HG03439 (cell line): ENCODE measurements at regions not wholly inside any gene's neighbourhood (a gene's known extent, or its start where the extent isn't known, plus 50 kb on each side); places are given as distances from the start of the nearest gene placed in this dataset.

Experiments
- ATAC-seq: cut with Tn5 transposase; IDR thresholded peaks from one replicate; pipeline ENCODE4 v1.9.1; 2021; ENCODE audit warnings: mild to moderate bottlenecking, moderate library complexity; ENCODE audit not compliant: unreplicated experiment

DNA sequence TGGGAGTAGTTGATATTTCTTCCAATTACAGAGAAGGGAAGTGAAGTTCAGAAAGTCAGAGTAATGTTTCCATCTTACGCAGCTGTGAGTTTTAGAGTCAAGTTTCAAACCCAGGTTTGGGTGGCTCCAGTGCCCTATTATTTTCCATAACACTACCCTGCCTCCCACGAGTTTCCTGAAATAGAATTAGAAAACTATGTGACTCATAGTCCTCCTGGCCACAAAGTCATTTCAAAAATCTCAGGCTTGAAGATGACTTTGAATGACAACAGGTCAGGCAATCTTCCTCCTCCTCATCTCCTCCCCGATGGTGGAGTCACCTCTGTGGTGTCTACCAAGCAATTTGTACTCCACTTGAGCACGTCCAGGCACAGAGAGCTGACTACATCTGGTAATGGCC lies 212.3 kb upstream of the TRIB2 start:
- peak; percentile 47 for ATAC-seq

GRCh38 chr2:12506846-12507245 lies 209.9 kb upstream of the TRIB2 start:
- ATAC-seq = no peak

DNA sequence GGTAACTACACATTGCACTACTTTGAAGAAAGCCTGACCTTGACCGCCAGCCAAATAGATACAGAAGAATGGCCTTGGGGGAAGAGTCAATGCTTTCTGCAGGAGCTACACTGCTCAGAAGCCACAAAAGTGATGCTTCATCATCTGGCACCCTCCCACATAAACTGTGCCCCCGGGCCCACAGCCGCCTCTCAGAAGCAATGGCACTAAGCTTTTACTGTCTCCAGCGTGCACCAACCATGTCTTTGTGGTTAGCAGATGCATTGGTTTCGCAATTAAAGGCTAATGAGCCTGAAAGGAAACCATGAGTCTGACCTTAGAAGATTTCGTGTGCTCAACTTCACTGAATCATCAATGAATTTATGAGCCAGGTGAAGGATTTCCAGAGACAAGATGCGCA lies 209.4 kb upstream of the TRIB2 start:
- peak; percentile 82 for ATAC-seq

DNA sequence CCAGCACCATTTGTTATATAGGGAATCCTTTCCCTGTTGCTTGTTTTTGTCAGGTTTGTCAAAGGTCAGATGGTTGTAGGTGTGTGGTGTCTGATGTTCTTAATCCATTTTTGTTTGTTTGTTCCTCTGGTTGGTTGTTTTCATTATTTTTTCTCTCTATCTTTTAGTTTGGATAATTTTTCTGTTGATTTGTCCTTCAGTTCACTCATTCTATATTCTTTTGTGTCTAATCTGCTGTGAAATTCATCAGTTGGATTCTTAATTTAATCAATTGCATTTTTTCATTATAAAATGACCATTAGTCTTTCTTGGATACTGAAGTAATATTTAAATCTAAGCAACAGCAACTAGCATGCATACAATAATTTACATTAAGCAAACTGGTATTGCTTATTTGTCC lies 206.7 kb upstream of the TRIB2 start:
- no peak for ATAC-seq

DNA sequence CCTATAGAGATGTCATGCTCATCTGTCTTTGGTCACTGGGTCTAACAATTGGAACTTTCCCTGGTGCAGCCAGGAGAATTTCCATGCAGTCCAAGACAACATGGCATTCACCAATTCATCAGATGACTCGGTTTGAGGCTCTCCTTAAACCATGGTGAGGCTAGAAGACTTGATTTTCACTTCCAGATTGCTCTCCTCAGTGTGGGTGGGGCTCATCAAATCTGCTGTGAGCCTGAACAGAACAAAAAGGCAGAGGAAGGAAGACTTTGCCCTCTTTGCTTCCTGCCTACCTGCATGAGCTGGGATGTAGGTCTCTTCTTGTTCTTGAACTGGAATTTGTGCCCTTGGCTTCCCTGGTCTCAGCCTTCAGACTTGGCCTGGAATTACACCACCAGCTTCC lies 203.4 kb upstream of the TRIB2 start:
- no peak for ATAC-seq

- ATAC-seq = no peak
These were observed 202.6 kb upstream of the TRIB2 start for GRCh38 chr2:12514168-12514567.

GRCh38 chr2:12514631-12515437 lies 201.9 kb upstream of the TRIB2 start:
- ATAC-seq = no peak

DNA sequence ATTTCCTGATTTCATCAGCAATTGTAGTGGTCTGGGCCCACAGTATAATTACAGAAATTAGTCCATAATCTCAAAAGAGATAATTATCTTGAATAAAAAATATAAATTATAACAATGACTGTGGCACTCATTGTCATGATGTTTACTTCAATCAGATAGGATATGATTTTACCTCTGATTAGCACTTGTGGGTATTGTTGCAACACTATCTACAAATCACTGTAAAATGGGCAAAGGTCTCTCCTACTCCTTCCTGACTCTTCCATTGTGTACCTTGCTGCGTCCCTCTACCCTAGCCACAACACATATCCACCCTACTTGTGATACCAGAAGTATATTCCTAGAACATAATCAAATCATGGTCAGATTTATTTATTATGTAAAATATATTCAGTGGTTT lies 200.9 kb upstream of the TRIB2 start:
- ATAC-seq = no peak

DNA sequence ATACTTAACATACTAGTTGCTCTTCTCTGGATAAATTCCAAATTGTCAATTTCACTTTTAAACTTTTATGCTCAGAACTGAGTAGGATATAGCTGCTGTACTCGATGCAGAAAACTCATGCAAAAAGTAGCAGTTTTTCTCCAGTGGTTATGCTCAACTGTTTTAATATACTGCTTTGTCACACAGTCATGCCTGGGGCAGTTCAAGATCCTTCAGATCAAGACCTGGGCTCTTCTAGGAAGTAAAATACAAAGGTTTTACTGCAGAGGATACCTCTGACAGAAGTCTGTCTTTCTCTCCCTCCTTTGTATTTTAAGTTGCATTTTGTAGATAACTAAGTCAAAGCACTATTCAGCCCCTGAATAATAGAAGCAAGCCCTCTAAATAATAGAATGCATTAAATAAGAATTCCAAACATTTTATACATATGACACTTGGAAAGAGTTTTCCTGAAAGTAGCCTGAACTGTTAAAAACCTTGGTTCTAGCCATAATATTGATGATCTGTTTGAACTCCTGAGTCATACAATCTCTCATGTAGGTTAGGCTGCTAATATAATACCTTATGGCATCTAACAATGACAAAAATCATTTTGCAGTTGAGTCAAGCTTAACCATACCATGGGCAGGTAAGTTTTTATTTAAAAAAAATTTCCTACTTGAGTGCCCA lies 183.3 kb upstream of the TRIB2 start:
- no peak for ATAC-seq

DNA sequence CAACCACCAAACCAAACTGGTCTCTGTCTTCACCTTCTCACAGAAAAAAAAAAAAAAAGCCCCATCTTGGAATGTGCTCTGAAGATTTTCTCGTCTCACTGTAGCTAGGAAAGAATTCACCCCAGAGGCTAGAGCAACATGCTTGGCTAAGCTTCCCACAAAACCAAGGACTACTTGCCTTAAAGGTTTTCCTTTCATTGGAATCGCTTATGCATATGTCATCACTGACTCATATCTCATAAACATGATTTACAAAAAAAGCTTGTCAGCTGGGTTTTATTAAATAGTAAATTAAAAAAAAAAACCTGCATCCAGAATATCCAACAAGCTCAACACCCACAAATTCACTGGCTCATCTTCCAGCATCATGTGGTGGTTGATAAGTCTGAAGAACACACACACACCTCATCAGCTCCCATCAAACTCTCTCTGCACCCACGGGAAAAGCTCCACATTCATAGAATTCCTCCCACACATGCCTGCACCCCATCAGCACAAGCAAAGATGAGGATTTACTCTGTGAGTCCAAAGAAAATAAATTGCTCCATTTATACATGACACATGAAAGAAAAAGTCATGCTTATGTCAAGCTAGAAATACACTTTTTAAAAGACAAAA lies 182.0 kb upstream of the TRIB2 start:
- ATAC-seq = no peak

- no peak for ATAC-seq
These were observed 179.8 kb upstream of the TRIB2 start for GRCh38 chr2:12536976-12537375.

DNA sequence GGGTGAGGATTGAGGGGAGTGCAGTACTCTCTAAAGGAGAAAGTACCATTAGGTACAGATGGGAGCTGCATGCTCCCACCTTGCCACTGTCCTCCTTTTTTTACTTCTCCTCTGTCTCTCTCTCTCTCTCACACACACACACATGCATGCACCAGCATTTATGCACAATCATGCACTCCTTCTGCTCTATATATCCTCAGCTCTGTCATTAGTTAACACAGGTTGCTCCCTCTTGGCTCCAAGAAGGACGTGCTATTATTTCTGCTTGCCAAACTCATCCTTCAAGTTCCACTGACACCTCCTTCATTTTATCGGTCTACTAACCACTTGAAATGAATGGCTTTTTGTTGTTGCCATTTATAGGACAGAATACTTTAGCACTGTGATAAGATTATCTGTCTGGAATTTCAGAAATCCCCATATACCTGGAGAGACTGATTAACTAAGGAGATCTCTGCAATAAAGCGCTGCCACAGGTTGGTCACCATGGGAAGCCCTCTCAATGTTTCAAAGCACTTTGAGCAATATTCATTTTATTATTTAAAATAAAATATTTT lies 178.5 kb upstream of the TRIB2 start:
- no peak for ATAC-seq

DNA sequence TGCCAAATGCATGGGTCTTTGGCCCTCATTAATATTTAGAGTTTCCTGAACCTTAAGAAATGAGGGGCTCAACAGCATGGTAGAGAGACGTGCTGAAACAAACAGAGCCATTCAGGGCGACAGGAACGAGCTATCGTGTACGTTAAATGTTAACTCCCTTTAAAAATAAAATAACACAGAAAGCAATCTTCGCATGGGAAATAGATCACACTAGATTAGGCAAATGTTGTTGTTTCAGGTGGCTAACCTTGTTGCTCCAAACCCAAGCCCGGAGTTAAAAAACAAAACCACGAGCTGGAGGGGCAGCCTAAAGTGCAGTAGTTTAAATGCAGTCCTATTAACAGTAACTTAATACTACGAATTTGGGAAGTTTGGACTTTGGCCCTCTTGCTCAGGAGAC lies 177.4 kb upstream of the TRIB2 start:
- ATAC-seq = no peak

GRCh38 chr2:12539776-12540562 lies 176.8 kb upstream of the TRIB2 start:
- ATAC-seq = no peak

- ATAC-seq = no peak
These were observed 173.4 kb upstream of the TRIB2 start for GRCh38 chr2:12543076-12543977.

GRCh38 chr2:12543978-12544558 lies 172.7 kb upstream of the TRIB2 start:
- peak; percentile 81 for ATAC-seq

DNA sequence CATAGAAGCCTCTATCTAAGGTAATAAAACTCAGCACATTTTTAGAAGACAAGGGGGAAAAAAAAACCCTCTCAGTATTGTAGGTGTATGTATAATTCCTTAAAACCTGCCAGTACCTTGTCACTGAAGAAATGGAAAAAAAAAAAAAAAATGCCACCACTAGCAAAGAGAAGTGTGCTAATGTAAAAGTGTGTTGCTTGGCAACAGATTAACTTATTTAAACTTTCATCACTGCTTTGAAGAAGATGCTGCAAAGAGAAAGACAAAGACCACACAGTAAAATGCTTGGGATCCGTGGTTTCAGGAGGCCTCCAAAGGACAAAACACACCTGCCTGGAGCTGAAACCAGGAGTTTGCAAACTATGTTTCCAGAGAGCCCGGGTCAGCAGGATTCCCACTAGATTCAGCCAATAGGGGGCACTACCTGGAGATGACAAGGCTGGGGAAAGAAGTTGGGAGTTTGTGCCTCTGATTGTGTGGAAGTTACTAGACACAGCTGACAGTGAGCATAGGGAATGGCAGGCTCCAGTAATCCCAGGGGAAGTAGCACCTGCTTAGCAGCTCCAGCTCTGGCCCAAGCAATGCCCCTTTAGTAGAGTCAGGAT lies 169.1 kb upstream of the TRIB2 start:
- no peak for ATAC-seq

DNA sequence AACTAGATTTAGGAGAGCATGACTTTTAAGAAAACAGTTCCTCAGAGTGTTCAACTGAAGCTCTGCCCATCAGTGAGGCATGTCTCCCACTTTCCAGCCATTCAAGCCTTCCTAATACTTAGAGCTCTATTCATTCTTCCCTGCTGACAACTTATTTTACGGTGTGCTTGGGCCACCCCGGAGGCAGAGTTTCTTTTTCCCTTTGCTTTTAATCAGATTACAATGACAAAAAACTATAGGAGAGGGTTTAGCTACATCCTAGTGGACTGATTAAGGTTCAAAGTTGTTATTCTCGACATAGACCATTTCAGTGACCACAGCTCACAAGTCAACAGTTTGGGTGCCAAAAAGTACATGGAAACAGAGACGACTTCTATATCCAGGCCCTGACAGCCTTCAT lies 167.8 kb upstream of the TRIB2 start:
- ATAC-seq = no peak

- ATAC-seq = no peak
These were observed 167.1 kb upstream of the TRIB2 start for GRCh38 chr2:12549641-12550040.
